Transverse colon (tissue), 4 donors: ENCODE measurements at regions not wholly inside any gene's neighbourhood (a gene's known extent, or its start where the extent isn't known, plus 50 kb on each side); places are given as distances from the start of the nearest gene placed in this dataset.

Source experiments
- DNase-seq: peaks from one replicate; pipeline ENCODE4 v3.0.0-alpha.2; 2019
- H3K27ac ChIP-seq, 4 donors: fragments of 200-600 bp; sonication (generic); 2 replicates each; pipeline ENCODE4 v1.5.1; 2016 to 2018; ENCODE audit warnings: inconsistent platforms in 4 of 4
- H3K27me3 ChIP-seq: fragments of 200-600 bp; sonication (generic); 2 replicates; pipeline ENCODE4 v1.5.1; 2017; ENCODE audit warnings: inconsistent platforms
- H3K36me3 ChIP-seq, 4 donors: fragments of 200-600 bp; sonication (generic); 2 replicates each; pipeline ENCODE4 v1.5.1; 2017 to 2019; ENCODE audit warnings: inconsistent platforms in 4 of 4
- H3K4me1 ChIP-seq, 4 donors: fragments of 200-600 bp; sonication (generic); 2 replicates each; pipeline ENCODE4 v1.5.1; 2017 to 2020; ENCODE audit warnings: inconsistent platforms in 4 of 4
- H3K4me3 ChIP-seq, 4 donors: fragments of 200-600 bp; sonication (generic); 1 replicate in 1 of 4; 2 replicates in 3 of 4; pipeline versions ENCODE4 v1.5.1 to v1.6.1; 2017 to 2019; ENCODE audit warnings: inconsistent platforms in 4 of 4
- H3K9me3 ChIP-seq, 2 donors: fragments of 200-600 bp; sonication (generic); 2 replicates each; pipeline ENCODE4 v1.5.1; 2017 to 2019; ENCODE audit warnings: inconsistent platforms in 2 of 2
- CTCF ChIP-seq, 5 experiments: fragments of 200-600 bp in 3 of 5; fragments of 450-650 bp in 2 of 5; sonication (generic) in 3 of 5; IDR thresholded peaks; 1 replicate in 2 of 5; 2 replicates in 3 of 5; pipeline ENCODE4 v1.5.1; 2016 to 2017; ENCODE audit warnings: antibody characterized with exemption in 5 of 5, inconsistent platforms in 3 of 5, mild to moderate bottlenecking in 2 of 5, moderate library complexity in 1 of 5
- EP300 ChIP-seq: sonication (generic); formaldehyde crosslinking; IDR thresholded peaks from one replicate; pipeline ENCODE4 v1.6.1; 2017; ENCODE audit warnings: antibody characterized with exemption, low read depth
- POLR2A ChIP-seq: fragments of 450-650 bp; IDR thresholded peaks from one replicate; pipeline ENCODE4 v1.6.1; 2016; ENCODE audit warnings: antibody characterized with exemption, mild to moderate bottlenecking, moderate library complexity
- POLR2AphosphoS5 ChIP-seq, 3 donors: sonication (generic); formaldehyde crosslinking; IDR thresholded peaks; one replicate each; pipeline ENCODE4 v1.6.1; 2016; ENCODE audit warnings: antibody characterized with exemption in 3 of 3
- WGBS, 2 donors: methylation state at CpG; one replicate each; pipeline ENCODE4 v1.1.5; 2018; ENCODE audit warnings: low coverage in 1 of 2; 5-methylcytosine and 5-hydroxymethylcytosine counted together
- in situ Hi-C, 4 donors: fragments of 200-750 bp; cut with MboI; loops; one replicate each; pipeline versions ENCODE4 v1.15.0 to v1.15.1; 2017; ENCODE audit warnings: low sequenced_read_pairs in 3 of 4, low pct_ligation_motif_present in 1 of 4, low pct_unique_long_range_greater_than_20kb in 1 of 4
- intact Hi-C: fragments of 100-400 bp; cut with DNase I; formaldehyde crosslinking; loops from one replicate; pipeline ENCODE4 v1.15.1; 2023; ENCODE audit warnings: low total_unique reads

DNA sequence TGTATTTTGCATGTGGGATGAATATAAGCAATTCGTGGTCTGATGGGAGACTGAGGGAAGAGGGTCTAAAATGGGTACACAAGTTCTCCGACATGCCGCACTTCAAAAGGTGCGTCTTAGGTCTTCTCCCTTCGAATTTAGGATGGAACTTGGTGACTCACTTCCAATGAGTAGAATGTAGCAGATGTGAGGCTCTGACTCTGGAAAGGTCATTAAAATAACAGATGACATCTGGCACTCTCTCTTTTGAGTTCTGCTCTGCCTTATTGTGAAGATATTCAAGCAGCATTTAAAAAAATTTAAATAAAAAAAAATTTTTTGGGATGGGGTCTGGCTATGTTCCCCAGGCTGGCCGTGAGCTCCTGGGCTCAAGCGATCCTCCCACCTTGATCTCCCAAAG, 92.7 kb downstream of the TMEM100 start:
- intact Hi-C loops, result no loop called here
- 49 to 71% methylated on average over 7 of the region's 7 CpGs for WGBS, 2 donors
- TF ChIP-seq POLR2AphosphoS5 (IDR thresholded peaks at IDR 0.05) (no peak), EP300 (no peak), POLR2A (no peak), CTCF (IDR thresholded peaks at IDR 0.05) (no peak)

GRCh38 chr17:55625521-55625920, 97.1 kb downstream of the TMEM100 start:
- H3K4me1 ChIP-seq, result peaks cover 0 to 3% (median 0%) of the 10 kb centered on the region in 4 donors
- no peak for TF ChIP-seq EP300
- TF ChIP-seq POLR2A, result no peak
- no peak for TF ChIP-seq POLR2AphosphoS5 (IDR thresholded peaks at IDR 0.05)
- no peak for TF ChIP-seq CTCF (IDR thresholded peaks at IDR 0.05)
- H3K36me3 ChIP-seq, result no peaks in the 10 kb centered on the region
- no peak overlapping the region for H3K4me3 ChIP-seq
- in situ Hi-C loops, result loop anchor here in 1 of 4 donors (25.0 kb wide), 1 partner anchor 88 kb away; no protein-coding TSS in a partner anchor
- no peaks in the 10 kb centered on the region for H3K9me3 ChIP-seq
- no peak for DNase-seq
- H3K27ac ChIP-seq, result no peak overlapping the region
- intact Hi-C loops, result no loop called here
- no peaks in the 10 kb centered on the region for H3K27me3 ChIP-seq

More for the DNA sequence above, 92.7 kb downstream of the TMEM100 start:
- Histone ChIP-seq H3K4me1 (peaks cover 0 to 3% (median 0%) of the 10 kb centered on the region in 4 donors), H3K36me3 (no peaks in the 10 kb centered on the region), H3K4me3 (no peak overlapping the region), H3K9me3 (no peaks in the 10 kb centered on the region), H3K27me3 (no peaks in the 10 kb centered on the region), H3K27ac (no peak overlapping the region)
- DNase-seq, result no peak
- in situ Hi-C loops, result loop anchor here in 1 of 4 donors (25.0 kb wide), 1 partner anchor 93 kb away; no protein-coding TSS in a partner anchor

GRCh38 chr17:55624772-55625433, 97.8 kb downstream of the TMEM100 start:
- Histone ChIP-seq H3K4me1 (peaks cover 0 to 3% (median 0%) of the 10 kb centered on the region in 4 donors), H3K27me3 (no peaks in the 10 kb centered on the region), H3K27ac (no peak overlapping the region), H3K36me3 (no peaks in the 10 kb centered on the region), H3K9me3 (no peaks in the 10 kb centered on the region), H3K4me3 (no peak overlapping the region)
- in situ Hi-C loops (loop anchor here in 1 of 4 donors (25.0 kb wide), 1 partner anchor 88 kb away; no protein-coding TSS in a partner anchor), intact Hi-C loops (loop anchor here (5.0 kb wide), 1 partner anchor 1033 kb away; no protein-coding TSS in a partner anchor)
- TF ChIP-seq CTCF (IDR thresholded peaks at IDR 0.05) (no peak), POLR2A (no peak), EP300 (no peak), POLR2AphosphoS5 (IDR thresholded peaks at IDR 0.05) (no peak)
- DNase-seq, result no peak
- 47 to 72% methylated on average over 3 of the region's 3 CpGs for WGBS, 2 donors

DNA sequence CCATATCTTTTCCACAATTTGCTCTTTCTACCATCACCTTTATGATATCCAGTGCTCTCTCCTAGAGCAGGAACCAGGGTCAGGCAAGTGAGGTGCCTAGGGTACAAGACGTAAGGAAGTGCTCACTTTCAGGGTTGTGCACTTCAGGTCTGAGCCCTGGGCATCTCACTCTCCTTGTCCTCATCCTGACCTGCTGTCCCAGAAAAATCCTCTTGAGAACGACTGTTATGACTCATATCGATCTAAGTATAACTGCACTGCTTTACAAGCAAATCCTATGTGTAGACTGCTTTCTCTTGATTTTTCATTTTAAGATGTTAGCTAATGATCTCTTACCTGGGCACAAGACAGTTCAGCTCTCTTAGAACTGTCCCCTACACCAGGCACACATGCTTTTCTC, 100.1 kb downstream of the TMEM100 start:
- 59 to 73% methylated on average over 3 of the region's 3 CpGs for WGBS, 2 donors
- Histone ChIP-seq H3K27ac (no peak overlapping the region), H3K4me3 (no peak overlapping the region), H3K9me3 (no peaks in the 10 kb centered on the region), H3K27me3 (no peaks in the 10 kb centered on the region), H3K36me3 (no peaks in the 10 kb centered on the region), H3K4me1 (peaks cover 0 to 3% (median 0%) of the 10 kb centered on the region in 4 donors)
- TF ChIP-seq CTCF (IDR thresholded peaks at IDR 0.05) (no peak), POLR2AphosphoS5 (IDR thresholded peaks at IDR 0.05) (no peak), POLR2A (no peak), EP300 (no peak)
- DNase-seq, result no peak
- intact Hi-C loops (loop anchor here (5.0 kb wide), 1 partner anchor 1030 kb away; no protein-coding TSS in a partner anchor), in situ Hi-C loops (no loop called here)
